ENCODE measurements at regions not wholly inside any gene's neighbourhood (a gene's known extent, or its start where the extent isn't known, plus 50 kb on each side); places are given as distances from the start of the nearest gene placed in this dataset.

GRCh38 chr11:8822469-8822868 lies 88.5 kb upstream of the AKIP1 start:
- TF ChIP-seq BRF2 (IDR thresholded peaks at IDR 0.05; ENCODE audit: borderline replicate concordance, insufficient read depth, insufficient read length) (no peak), EP300 (IDR thresholded peaks at IDR 0.05; ENCODE audit: low read length) (no peak), RAD51 (IDR thresholded peaks at IDR 0.05; ENCODE audit: borderline replicate concordance, low read depth) (no peak), MEF2A (IDR thresholded peaks at IDR 0.05; ENCODE audit: control insufficient read depth, low read depth, low read length) (no peak), KAT2B (IDR thresholded peaks at IDR 0.05; ENCODE audit: low read depth, low read length) (no peak), ZNF224 (CRISPR knock-in tag; IDR thresholded peaks at IDR 0.05) (no peak), ZNF146 (CRISPR knock-in tag; IDR thresholded peaks at IDR 0.05; ENCODE audit: unreplicated experiment) (no peak), ATF6 (CRISPR knock-in tag; IDR thresholded peaks at IDR 0.05) (no peak), CREM (IDR thresholded peaks at IDR 0.05; ENCODE audit: low read depth) (no peak), PHF8 (IDR thresholded peaks at IDR 0.05; ENCODE audit: borderline replicate concordance, low read length) (no peak), MTA2 (IDR thresholded peaks at IDR 0.05; ENCODE audit: low read depth) (no peak), ZNF277 (CRISPR knock-in tag; IDR thresholded peaks at IDR 0.05; ENCODE audit: borderline replicate concordance) (no peak)

Measured in K562 (cell line).